ENCODE measurements at regions not wholly inside any gene's neighbourhood (a gene's known extent, or its start where the extent isn't known, plus 50 kb on each side); places are given as distances from the start of the nearest gene placed in this dataset.

DNA sequence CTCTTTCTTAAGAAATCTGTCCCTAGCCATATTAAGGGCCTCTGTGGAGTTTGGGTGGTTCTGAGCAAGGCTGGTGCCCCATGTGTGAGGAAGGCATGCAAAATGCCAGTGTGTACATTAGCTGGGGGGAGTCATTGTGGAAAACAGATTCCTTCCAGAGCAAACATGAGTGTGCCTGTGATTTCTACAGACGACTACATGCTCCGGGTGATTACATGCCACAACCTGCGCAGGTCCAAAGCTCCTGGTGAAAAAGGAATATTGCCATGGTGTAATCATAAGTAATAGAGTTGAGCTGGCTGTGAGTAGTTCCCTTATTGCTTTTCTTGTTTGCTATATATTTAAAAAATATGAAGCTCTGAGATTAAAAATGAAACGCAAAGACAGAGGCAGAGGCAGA lies 102.1 kb downstream of the ACER2 start:
- no peak for TF ChIP-seq FOXK2 (IDR thresholded peaks at IDR 0.05)
- TF ChIP-seq, protein P1, sequence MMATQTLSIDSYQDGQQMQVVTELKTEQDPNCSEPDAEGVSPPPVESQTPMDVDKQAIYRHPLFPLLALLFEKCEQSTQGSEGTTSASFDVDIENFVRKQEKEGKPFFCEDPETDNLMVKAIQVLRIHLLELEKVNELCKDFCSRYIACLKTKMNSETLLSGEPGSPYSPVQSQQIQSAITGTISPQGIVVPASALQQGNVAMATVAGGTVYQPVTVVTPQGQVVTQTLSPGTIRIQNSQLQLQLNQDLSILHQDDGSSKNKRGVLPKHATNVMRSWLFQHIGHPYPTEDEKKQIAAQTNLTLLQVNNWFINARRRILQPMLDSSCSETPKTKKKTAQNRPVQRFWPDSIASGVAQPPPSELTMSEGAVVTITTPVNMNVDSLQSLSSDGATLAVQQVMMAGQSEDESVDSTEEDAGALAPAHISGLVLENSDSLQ (IDR thresholded peaks at IDR 0.05): no peak
- TF ChIP-seq CBX5 (IDR thresholded peaks at IDR 0.05; ENCODE audit: low read depth): no peak
- TF ChIP-seq, protein P2, sequence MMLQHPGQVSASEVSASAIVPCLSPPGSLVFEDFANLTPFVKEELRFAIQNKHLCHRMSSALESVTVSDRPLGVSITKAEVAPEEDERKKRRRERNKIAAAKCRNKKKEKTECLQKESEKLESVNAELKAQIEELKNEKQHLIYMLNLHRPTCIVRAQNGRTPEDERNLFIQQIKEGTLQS (IDR thresholded peaks at IDR 0.05; ENCODE audit: borderline replicate concordance, extremely low read depth, low read depth, low read length): no peak
- no peak for TF ChIP-seq TBL1XR1 (IDR thresholded peaks at IDR 0.05; ENCODE audit: low read depth, low read length)
- TF ChIP-seq, protein P3, sequence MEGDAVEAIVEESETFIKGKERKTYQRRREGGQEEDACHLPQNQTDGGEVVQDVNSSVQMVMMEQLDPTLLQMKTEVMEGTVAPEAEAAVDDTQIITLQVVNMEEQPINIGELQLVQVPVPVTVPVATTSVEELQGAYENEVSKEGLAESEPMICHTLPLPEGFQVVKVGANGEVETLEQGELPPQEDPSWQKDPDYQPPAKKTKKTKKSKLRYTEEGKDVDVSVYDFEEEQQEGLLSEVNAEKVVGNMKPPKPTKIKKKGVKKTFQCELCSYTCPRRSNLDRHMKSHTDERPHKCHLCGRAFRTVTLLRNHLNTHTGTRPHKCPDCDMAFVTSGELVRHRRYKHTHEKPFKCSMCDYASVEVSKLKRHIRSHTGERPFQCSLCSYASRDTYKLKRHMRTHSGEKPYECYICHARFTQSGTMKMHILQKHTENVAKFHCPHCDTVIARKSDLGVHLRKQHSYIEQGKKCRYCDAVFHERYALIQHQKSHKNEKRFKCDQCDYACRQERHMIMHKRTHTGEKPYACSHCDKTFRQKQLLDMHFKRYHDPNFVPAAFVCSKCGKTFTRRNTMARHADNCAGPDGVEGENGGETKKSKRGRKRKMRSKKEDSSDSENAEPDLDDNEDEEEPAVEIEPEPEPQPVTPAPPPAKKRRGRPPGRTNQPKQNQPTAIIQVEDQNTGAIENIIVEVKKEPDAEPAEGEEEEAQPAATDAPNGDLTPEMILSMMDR (IDR thresholded peaks at IDR 0.05 in 2 of 3, conservative IDR thresholded peaks at IDR 0.05 in 1 of 3; ENCODE audit: control insufficient read depth in 2 of 3, extremely low read depth in 1 of 3, insufficient read depth in 1 of 3, low read depth in 3 of 3, low read length in 3 of 3): no peak
- no peak for TF ChIP-seq NFYA (IDR thresholded peaks at IDR 0.05; ENCODE audit: borderline replicate concordance, low read depth, low read length)
- TF ChIP-seq KDM1A (IDR thresholded peaks at IDR 0.05; ENCODE audit: borderline replicate concordance): no peak
- TF ChIP-seq SREBF2 (IDR thresholded peaks at IDR 0.05; ENCODE audit: low read length): no peak
- no peak for TF ChIP-seq NFYB (IDR thresholded peaks at IDR 0.05; ENCODE audit: insufficient read depth, low read depth, low read length)
- no peak for TF ChIP-seq ZNF274 (IDR thresholded peaks at IDR 0.05; ENCODE audit: insufficient read depth, insufficient read length)
- no peak for TF ChIP-seq NBN (IDR thresholded peaks at IDR 0.05)
